ENCODE measurements at regions not wholly inside any gene's neighbourhood (a gene's known extent, or its start where the extent isn't known, plus 50 kb on each side); places are given as distances from the start of the nearest gene placed in this dataset.

DNA sequence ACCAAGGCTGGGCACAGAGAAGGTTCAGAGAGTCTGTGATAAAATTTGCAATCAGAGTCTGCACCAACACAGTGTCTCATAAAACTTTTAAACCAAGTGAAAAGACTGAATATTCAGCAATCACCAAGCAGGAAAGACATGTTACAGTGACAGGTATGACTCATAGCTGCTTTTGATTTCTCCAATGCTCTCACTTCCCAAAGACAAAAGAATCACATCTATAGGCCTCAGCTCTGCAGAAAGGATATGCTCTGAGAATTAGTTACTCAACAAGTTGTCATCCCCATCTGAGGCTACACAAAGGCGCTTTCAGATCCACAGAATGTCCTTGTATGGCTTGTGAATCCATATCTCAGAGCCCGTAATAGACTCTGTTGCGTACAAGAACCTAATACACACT is 92.5 kb downstream of the KCNF1 start:
- no peak overlapping the region for H3K27ac Mint-ChIP-seq
- H3K27me3 Mint-ChIP-seq (ENCODE audit: insufficient read depth), result peaks cover 2% of the 10 kb centered on the region
- TF ChIP-seq, protein P1, sequence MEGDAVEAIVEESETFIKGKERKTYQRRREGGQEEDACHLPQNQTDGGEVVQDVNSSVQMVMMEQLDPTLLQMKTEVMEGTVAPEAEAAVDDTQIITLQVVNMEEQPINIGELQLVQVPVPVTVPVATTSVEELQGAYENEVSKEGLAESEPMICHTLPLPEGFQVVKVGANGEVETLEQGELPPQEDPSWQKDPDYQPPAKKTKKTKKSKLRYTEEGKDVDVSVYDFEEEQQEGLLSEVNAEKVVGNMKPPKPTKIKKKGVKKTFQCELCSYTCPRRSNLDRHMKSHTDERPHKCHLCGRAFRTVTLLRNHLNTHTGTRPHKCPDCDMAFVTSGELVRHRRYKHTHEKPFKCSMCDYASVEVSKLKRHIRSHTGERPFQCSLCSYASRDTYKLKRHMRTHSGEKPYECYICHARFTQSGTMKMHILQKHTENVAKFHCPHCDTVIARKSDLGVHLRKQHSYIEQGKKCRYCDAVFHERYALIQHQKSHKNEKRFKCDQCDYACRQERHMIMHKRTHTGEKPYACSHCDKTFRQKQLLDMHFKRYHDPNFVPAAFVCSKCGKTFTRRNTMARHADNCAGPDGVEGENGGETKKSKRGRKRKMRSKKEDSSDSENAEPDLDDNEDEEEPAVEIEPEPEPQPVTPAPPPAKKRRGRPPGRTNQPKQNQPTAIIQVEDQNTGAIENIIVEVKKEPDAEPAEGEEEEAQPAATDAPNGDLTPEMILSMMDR (conservative IDR thresholded peaks at IDR 0.05), result no peak
- 77% methylated on average over 3 of the region's 3 CpGs; no CpG with 5 or more reads in 1 of the 2 experiments for WGBS, 2 experiments (ENCODE audit: insufficient coverage in 1 of 2, insufficient read length in 1 of 2)
- Histone ChIP-seq H3K4me1 (ENCODE audit: control insufficient read depth, insufficient read depth, low read length) (no peaks in the 10 kb centered on the region), H3K27me3 (ENCODE audit: control insufficient read depth, insufficient read depth, low read length, poor library complexity, severe bottlenecking) (no peaks in the 10 kb centered on the region), H3K9me3 (ENCODE audit: control insufficient read depth, low read length) (no peaks in the 10 kb centered on the region), H3K9ac (ENCODE audit: extremely low read depth, low read length, poor library complexity, severe bottlenecking) (no peak overlapping the region), H3K4me3 (ENCODE audit: low read length) (no peak overlapping the region), H3K36me3 (ENCODE audit: control insufficient read depth, insufficient read depth, low read length) (no peaks in the 10 kb centered on the region), H3K27ac (ENCODE audit: low read depth, low read length) (no peak overlapping the region)
- peaks cover 2% of the 10 kb centered on the region for H3K9me3 Mint-ChIP-seq
- no peaks in the 10 kb centered on the region for H3K36me3 Mint-ChIP-seq (ENCODE audit: low read depth)
- no peak overlapping the region for H3K4me3 Mint-ChIP-seq
- peaks cover 2% of the 10 kb centered on the region for H3K4me1 Mint-ChIP-seq
- no peak for DNase-seq

DNA sequence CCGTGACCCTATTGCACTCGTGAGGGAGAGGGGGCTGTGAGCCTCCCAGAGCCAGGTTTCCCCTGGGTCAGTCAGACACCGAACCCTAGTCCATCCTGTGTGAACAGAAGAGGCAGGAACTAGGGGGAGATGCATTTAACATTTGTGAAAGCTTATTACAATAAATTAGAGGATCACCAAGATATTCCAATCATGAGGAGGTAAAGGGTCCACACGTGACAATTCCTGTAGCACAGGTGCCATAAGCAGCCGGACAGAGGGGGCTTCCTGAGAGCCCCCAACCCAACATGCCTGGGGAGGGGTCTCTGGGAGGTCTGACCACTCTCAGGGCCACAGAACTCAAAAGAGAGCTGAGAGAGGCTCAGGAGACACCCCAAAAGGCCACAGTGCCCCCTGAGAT is 93.3 kb downstream of the KCNF1 start:
- peaks cover 2% of the 10 kb centered on the region for H3K27me3 Mint-ChIP-seq (ENCODE audit: insufficient read depth)

DNA sequence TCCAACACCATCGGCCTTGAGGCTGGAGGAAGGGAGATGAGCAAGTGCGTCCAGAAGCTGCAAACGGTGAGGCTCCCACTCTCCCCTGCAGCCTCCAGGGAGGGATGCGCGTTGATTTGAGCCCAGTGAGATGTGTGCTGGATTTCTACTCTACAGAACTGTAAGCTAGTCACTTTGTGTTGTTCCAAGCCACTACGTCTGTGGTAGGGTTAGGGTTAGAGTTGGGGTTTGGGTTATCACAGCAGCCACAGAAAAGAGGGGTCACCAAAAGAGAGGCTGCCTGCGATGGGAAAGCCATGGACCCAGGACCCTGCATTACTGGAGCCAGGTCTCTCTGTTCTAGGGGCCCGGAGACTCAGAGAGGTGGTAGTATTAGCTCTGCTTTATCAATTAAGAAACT is 94.5 kb downstream of the KCNF1 start:
- 91 to 98% methylated on average over 7 to 8 of the region's 8 CpGs for WGBS, 2 experiments (ENCODE audit: insufficient coverage in 1 of 2, insufficient read length in 1 of 2)
- Mint-ChIP-seq H3K27me3 (ENCODE audit: insufficient read depth) (peaks cover 2% of the 10 kb centered on the region), H3K36me3 (ENCODE audit: low read depth) (no peaks in the 10 kb centered on the region), H3K4me3 (no peak overlapping the region), H3K9me3 (peaks cover 8% of the 10 kb centered on the region), H3K4me1 (peaks cover 2% of the 10 kb centered on the region), H3K27ac (no peak overlapping the region)
- TF ChIP-seq, protein P1 (conservative IDR thresholded peaks at IDR 0.05), result no peak
- H3K9ac ChIP-seq (ENCODE audit: extremely low read depth, low read length, poor library complexity, severe bottlenecking), result no peak overlapping the region
- no peaks in the 10 kb centered on the region for H3K4me1 ChIP-seq (ENCODE audit: control insufficient read depth, insufficient read depth, low read length)
- H3K4me3 ChIP-seq (ENCODE audit: low read length), result no peak overlapping the region
- H3K27ac ChIP-seq (ENCODE audit: low read depth, low read length), result no peak overlapping the region
- no peaks in the 10 kb centered on the region for H3K27me3 ChIP-seq (ENCODE audit: control insufficient read depth, insufficient read depth, low read length, poor library complexity, severe bottlenecking)
- no peaks in the 10 kb centered on the region for H3K36me3 ChIP-seq (ENCODE audit: control insufficient read depth, insufficient read depth, low read length)
- no peaks in the 10 kb centered on the region for H3K9me3 ChIP-seq (ENCODE audit: control insufficient read depth, low read length)
- no peak for DNase-seq

More for the DNA sequence above, 93.3 kb downstream of the KCNF1 start:
- Histone ChIP-seq H3K9ac (ENCODE audit: extremely low read depth, low read length, poor library complexity, severe bottlenecking) (no peak overlapping the region), H3K9me3 (ENCODE audit: control insufficient read depth, low read length) (no peaks in the 10 kb centered on the region), H3K27ac (ENCODE audit: low read depth, low read length) (no peak overlapping the region), H3K27me3 (ENCODE audit: control insufficient read depth, insufficient read depth, low read length, poor library complexity, severe bottlenecking) (no peaks in the 10 kb centered on the region), H3K36me3 (ENCODE audit: control insufficient read depth, insufficient read depth, low read length) (no peaks in the 10 kb centered on the region), H3K4me1 (ENCODE audit: control insufficient read depth, insufficient read depth, low read length) (no peaks in the 10 kb centered on the region), H3K4me3 (ENCODE audit: low read length) (no peak overlapping the region)
- TF ChIP-seq, protein P1 (conservative IDR thresholded peaks at IDR 0.05), result no peak
- Mint-ChIP-seq H3K4me1 (peaks cover 2% of the 10 kb centered on the region), H3K9me3 (peaks cover 2% of the 10 kb centered on the region), H3K36me3 (ENCODE audit: low read depth) (no peaks in the 10 kb centered on the region), H3K4me3 (no peak overlapping the region), H3K27ac (no peak overlapping the region)
- DNase-seq, result no peak
- 97 to 100% methylated on average over 1 to 5 of the region's 5 CpGs for WGBS, 2 experiments (ENCODE audit: insufficient coverage in 1 of 2, insufficient read length in 1 of 2)
